ENCODE measurements at regions not wholly inside any gene's neighbourhood (a gene's known extent, or its start where the extent isn't known, plus 50 kb on each side); places are given as distances from the start of the nearest gene placed in this dataset.
A peak's percentile ranks its signal among the peaks of the same experiment; 100 is the strongest.

GRCh38 chr2:479031-479430, 191.1 kb upstream of the ALKAL2 start:
- peaks cover 6% of the 10 kb centered on the region for H3K27me3 Mint-ChIP-seq
- no peak overlapping the region for H3K27ac Mint-ChIP-seq
- peaks cover 1% of the 10 kb centered on the region for H3K36me3 Mint-ChIP-seq
- no peak overlapping the region for H3K4me3 Mint-ChIP-seq
- H3K9me3 Mint-ChIP-seq, result no peaks in the 10 kb centered on the region
- no peaks in the 10 kb centered on the region for H3K4me1 Mint-ChIP-seq

GRCh38 chr2:471560-471959, 183.7 kb upstream of the ALKAL2 start:
- Mint-ChIP-seq H3K4me3 (no peak overlapping the region), H3K27me3 (peaks cover 15% of the 10 kb centered on the region), H3K4me1 (peaks cover 5% of the 10 kb centered on the region), H3K9me3 (peaks cover 15% of the 10 kb centered on the region), H3K27ac (no peak overlapping the region), H3K36me3 (peaks cover 4% of the 10 kb centered on the region)

- no peak overlapping the region for H3K27ac Mint-ChIP-seq
- H3K4me1 Mint-ChIP-seq, result peaks cover 5% of the 10 kb centered on the region
- no peak overlapping the region for H3K4me3 Mint-ChIP-seq
- peaks cover 25% of the 10 kb centered on the region for H3K27me3 Mint-ChIP-seq
- peaks cover 3% of the 10 kb centered on the region for H3K36me3 Mint-ChIP-seq
- peaks cover 15% of the 10 kb centered on the region for H3K9me3 Mint-ChIP-seq
These were observed 181.6 kb upstream of the ALKAL2 start for GRCh38 chr2:469514-469913.

- Mint-ChIP-seq H3K9me3 (peaks cover 14% of the 10 kb centered on the region), H3K27me3 (peaks cover 27% of the 10 kb centered on the region), H3K36me3 (peaks cover 3% of the 10 kb centered on the region), H3K4me3 (no peak overlapping the region), H3K27ac (no peak overlapping the region), H3K4me1 (peaks cover 5% of the 10 kb centered on the region)
These were observed 180.9 kb upstream of the ALKAL2 start for GRCh38 chr2:468648-469336.

DNA sequence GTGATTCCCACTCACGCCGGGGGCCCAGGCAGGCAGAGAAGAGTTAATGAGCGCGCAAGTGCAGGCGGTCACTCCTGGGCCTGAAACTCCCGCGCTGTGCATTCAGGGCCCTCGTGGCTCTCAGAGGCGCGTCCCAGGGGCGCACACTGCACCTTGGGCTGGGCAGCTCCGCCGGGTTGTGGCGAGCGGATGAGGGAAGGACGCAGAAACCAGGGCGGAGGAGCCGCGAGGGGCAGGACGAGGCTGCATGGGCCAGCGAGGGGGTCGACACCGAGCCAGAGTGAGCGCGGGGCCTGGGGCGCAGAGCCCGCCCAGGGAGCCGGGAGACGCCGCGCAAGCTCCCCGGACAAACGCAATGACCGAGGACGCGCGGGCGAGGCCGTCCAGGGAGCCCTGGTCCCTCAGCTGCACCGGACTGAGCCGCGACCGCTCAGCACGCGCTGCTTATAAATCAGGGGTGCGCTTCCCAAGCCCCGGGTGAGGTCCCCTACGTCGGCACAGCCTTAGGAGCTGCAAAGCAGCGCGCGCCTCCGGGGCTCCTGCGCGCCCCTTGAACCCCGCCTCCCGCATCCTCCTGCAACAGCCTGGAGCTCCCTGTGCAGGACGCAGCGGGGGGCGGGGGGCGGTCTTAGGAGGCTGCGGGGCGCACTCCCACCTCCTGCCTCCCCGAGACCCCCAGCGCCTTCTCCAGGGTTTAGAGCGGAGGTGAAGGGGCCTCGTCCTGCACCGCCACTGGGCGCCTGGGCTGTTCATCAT, 180.2 kb upstream of the ALKAL2 start:
- H3K27me3 Mint-ChIP-seq, result peaks cover 28% of the 10 kb centered on the region
- peaks cover 7% of the 10 kb centered on the region for H3K9me3 Mint-ChIP-seq
- H3K27ac Mint-ChIP-seq, result no peak overlapping the region
- peaks cover 5% of the 10 kb centered on the region for H3K4me1 Mint-ChIP-seq
- peaks cover 3% of the 10 kb centered on the region for H3K36me3 Mint-ChIP-seq
- H3K4me3 Mint-ChIP-seq, result peak overlapping the region; percentile 51

- Mint-ChIP-seq H3K4me1 (peaks cover 5% of the 10 kb centered on the region), H3K4me3 (peak overlapping the region; percentile 51), H3K27me3 (peaks cover 29% of the 10 kb centered on the region), H3K27ac (no peak overlapping the region), H3K9me3 (peaks cover 1% of the 10 kb centered on the region), H3K36me3 (peaks cover 1% of the 10 kb centered on the region)
These were observed 179.6 kb upstream of the ALKAL2 start for GRCh38 chr2:467543-467891.

DNA sequence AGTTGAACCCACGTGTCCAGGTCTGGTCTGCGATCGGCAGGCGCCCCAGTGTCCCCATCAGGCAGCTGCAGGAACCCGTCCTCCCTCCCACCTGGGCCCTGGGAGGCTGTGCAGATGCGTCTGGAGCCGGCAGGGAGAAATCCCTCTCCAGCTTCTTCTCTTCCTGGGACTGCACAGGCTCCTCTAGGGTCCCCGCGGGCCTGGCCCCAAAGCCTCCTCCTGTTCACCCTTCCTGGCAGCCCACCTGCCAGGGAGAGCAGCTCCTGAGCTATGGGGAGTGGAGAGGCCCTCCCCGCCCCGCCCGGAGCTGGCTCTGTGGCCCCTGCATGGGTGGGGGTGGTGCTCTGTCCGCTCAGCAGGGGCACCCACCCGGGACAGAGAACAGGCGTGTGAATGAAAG, 179.2 kb upstream of the ALKAL2 start:
- Mint-ChIP-seq H3K4me1 (peaks cover 8% of the 10 kb centered on the region), H3K27me3 (peaks cover 32% of the 10 kb centered on the region), H3K4me3 (no peak overlapping the region), H3K27ac (no peak overlapping the region), H3K9me3 (no peaks in the 10 kb centered on the region), H3K36me3 (no peaks in the 10 kb centered on the region)

DNA sequence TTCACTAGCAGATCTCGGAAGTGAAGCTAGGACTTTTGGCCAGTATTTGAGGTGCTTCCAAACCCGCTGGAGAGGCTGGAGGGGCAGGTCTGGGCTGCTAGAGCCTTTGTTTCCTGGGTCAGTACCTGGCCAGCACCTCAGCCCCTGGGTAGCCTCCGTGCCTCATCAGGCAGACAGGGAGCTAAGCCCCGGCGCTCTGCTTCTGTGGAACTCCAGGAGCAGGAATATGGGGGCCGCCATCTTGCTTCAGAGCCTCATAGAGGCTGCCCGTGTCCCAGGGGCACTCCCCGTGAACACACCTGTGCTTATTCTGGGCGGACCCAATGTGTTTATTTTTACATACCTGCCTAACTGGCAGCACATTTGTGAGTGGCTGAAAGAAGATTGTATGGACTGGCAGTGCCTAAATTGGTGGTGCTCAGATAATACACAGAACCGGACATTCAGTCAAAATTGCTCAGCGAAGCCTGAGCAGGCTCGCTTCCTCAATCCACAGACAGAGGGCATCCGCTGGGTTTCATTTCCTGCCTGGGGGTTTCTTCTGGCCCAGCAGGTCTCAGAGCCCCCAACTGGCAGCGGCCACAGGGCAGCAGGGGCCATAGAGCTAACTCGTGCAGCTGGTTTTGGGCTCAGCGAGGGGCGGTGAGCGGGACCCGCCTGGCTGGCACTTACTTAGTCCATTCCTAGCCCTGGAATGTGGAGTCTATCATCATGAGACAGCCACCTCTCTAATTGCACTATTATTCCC, 176.8 kb upstream of the ALKAL2 start:
- Mint-ChIP-seq H3K4me1 (peaks cover 29% of the 10 kb centered on the region), H3K4me3 (no peak overlapping the region), H3K27me3 (peaks cover 45% of the 10 kb centered on the region)

DNA sequence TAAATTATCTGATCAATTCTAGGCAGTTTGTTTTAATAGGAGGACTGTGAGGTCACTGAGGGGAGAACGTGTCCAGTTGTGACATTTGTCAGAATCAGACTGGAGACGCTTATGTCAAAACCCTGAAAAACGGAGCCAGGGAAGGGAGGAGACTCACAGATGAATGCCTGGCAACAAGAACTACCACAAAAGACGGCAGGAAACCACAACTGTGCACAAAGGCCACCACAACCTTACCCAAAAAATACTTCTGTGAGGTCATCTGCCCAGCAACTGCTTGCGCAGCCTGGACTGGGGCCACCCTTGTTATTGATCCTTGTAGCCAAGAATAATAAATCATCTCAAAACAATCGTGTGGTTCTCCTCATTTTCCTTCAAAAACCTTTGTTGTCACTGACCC, 173.0 kb upstream of the ALKAL2 start:
- H3K27me3 Mint-ChIP-seq, result peaks cover 42% of the 10 kb centered on the region
- peak overlapping the region; percentile 73 for H3K4me3 Mint-ChIP-seq
- H3K36me3 Mint-ChIP-seq, result no peaks in the 10 kb centered on the region
- H3K4me1 Mint-ChIP-seq, result peaks cover 29% of the 10 kb centered on the region
- H3K27ac Mint-ChIP-seq, result no peak overlapping the region
- no peaks in the 10 kb centered on the region for H3K9me3 Mint-ChIP-seq

More for the DNA sequence above, 176.8 kb upstream of the ALKAL2 start:
- Mint-ChIP-seq H3K27ac (no peak overlapping the region), H3K36me3 (no peaks in the 10 kb centered on the region), H3K9me3 (no peaks in the 10 kb centered on the region)

GRCh38 chr2:459931-460330, 172.0 kb upstream of the ALKAL2 start:
- Mint-ChIP-seq H3K4me1 (peaks cover 29% of the 10 kb centered on the region), H3K27me3 (peaks cover 32% of the 10 kb centered on the region), H3K4me3 (peak overlapping the region; percentile 73), H3K27ac (no peak overlapping the region), H3K36me3 (no peaks in the 10 kb centered on the region), H3K9me3 (no peaks in the 10 kb centered on the region)

DNA sequence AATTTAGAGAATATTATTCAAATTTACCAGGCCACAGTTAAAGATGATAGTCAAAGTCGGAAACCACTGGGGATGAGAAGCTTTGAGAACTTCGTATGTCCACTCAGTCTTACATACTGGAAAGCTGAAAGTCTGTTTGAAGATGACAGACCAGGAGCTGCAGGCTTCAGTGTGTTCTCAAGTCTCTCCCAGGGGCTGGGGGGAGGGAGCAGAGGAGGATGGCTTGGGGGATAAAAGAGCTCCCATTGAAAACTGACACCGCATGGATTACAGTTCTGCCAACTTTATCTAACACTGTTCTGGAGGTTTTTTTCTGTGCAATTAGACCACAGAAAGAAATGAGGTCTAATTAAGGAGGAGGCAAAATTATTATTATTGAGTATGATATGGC, 170.5 kb upstream of the ALKAL2 start:
- Mint-ChIP-seq H3K9me3 (no peaks in the 10 kb centered on the region), H3K27me3 (peaks cover 31% of the 10 kb centered on the region), H3K27ac (no peak overlapping the region), H3K36me3 (no peaks in the 10 kb centered on the region), H3K4me3 (no peak overlapping the region), H3K4me1 (peaks cover 29% of the 10 kb centered on the region)

DNA sequence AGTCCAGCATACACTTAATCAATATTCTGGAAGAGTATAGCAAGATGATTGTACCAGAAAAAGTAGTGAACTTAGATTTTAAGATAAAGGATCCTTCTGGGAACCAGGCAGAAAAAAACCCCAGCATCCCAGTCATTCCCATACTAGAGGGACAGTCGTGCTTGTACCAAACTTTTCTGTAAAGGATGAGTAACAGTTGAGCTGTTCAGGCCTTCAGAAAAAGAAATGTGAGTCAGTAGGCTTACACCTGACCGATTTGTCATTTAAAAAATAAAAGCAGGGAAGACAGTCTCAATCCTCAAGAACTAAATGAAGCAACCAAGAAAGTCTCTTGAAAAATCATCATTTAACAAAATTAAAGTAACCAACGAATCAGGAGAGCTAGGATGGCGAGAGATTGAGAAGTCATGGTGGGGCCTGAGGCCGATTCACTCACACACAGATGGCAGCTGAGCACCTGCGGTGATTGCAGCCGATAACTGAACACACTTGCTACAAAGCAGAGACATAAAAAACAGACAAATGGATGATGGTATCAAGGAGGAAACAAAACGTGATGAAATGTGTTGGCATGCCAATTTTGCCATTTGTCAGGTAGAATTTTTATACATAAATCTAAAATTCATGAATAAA, 170.0 kb upstream of the ALKAL2 start:
- H3K27me3 Mint-ChIP-seq, result peaks cover 32% of the 10 kb centered on the region
- H3K9me3 Mint-ChIP-seq, result no peaks in the 10 kb centered on the region
- no peak overlapping the region for H3K4me3 Mint-ChIP-seq
- peaks cover 29% of the 10 kb centered on the region for H3K4me1 Mint-ChIP-seq
- H3K36me3 Mint-ChIP-seq, result no peaks in the 10 kb centered on the region
- peak overlapping the region; percentile 30 for H3K27ac Mint-ChIP-seq

- Mint-ChIP-seq H3K36me3 (no peaks in the 10 kb centered on the region), H3K27ac (peak overlapping the region; percentile 4), H3K9me3 (no peaks in the 10 kb centered on the region), H3K4me1 (peaks cover 26% of the 10 kb centered on the region), H3K27me3 (peaks cover 28% of the 10 kb centered on the region), H3K4me3 (no peak overlapping the region)
These were observed 169.4 kb upstream of the ALKAL2 start for GRCh38 chr2:457262-457661.

GRCh38 chr2:455913-456312, 168.0 kb upstream of the ALKAL2 start:
- no peak overlapping the region for H3K4me3 Mint-ChIP-seq
- H3K9me3 Mint-ChIP-seq, result no peaks in the 10 kb centered on the region
- H3K27ac Mint-ChIP-seq, result no peak overlapping the region
- H3K4me1 Mint-ChIP-seq, result peaks cover 16% of the 10 kb centered on the region
- H3K36me3 Mint-ChIP-seq, result no peaks in the 10 kb centered on the region
- peaks cover 23% of the 10 kb centered on the region for H3K27me3 Mint-ChIP-seq

DNA sequence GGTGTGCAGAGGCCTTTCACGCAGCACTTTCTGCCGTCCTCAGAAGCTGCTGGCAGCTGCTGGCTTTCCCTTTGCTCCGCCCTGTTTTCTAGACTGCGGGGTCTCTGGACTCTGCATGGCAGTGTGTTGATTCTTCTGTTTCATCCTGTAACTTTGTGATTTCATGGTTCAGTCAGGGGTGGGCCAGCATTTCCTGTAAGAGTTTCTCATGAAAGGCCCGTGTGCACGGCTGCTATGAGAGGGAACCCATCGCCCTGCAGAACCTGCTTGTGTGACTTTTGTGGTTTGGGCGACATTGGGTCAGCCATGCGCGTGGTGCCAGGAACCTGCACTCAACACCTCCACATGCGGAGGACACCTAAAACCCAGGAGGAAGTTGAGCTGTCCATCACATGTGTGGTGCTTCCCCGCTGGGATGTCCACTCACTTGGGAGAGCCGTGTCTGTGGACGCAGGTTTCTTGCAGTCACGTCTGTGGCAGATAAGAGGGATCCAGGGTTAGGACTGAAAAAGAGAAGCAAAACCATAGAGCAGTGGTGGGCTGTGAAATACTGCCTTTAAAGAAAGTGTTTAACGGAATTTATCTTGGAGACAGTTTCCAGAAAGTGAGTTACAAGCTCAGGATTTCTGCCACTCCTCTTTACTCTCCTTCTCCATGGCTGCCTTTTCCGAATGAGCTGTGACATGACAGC, 167.3 kb upstream of the ALKAL2 start:
- Mint-ChIP-seq H3K27me3 (peaks cover 20% of the 10 kb centered on the region), H3K4me3 (no peak overlapping the region), H3K9me3 (no peaks in the 10 kb centered on the region), H3K27ac (no peak overlapping the region), H3K36me3 (no peaks in the 10 kb centered on the region), H3K4me1 (peaks cover 9% of the 10 kb centered on the region)

All from activated naive CD4-positive, alpha-beta T cell treated with anti-CD3 and anti-CD28 coated beads, Interleukin-2, amount 50 U/mL, for 24 hours (primary cell).